Prostate gland (tissue), 2 donors: ENCODE measurements at regions not wholly inside any gene's neighbourhood (a gene's known extent, or its start where the extent isn't known, plus 50 kb on each side); places are given as distances from the start of the nearest gene placed in this dataset.

ENCODE experiments used
- DNase-seq: peaks from one replicate; pipeline ENCODE4 v3.0.0-alpha.2; 2019; ENCODE audit warnings: low spot score
- H3K27ac ChIP-seq, 2 donors: fragments of 200-600 bp; sonication (generic); 2 replicates each; pipeline ENCODE4 v1.5.1; 2017 to 2019
- H3K27me3 ChIP-seq: fragments of 200-600 bp; sonication (generic); replicated peaks from 2 replicates; pipeline ENCODE4 v1.5.1; 2019; ENCODE audit not compliant: insufficient read depth
- H3K36me3 ChIP-seq, 2 donors: fragments of 200-600 bp; sonication (generic); 1 replicate in 1 of 2; 2 replicates in 1 of 2; pipeline versions ENCODE4 v1.5.1 to v1.8.1; 2017 to 2019
- H3K4me1 ChIP-seq: fragments of 200-600 bp; sonication (generic); replicated peaks from 2 replicates; pipeline ENCODE4 v1.5.1; 2019
- H3K4me3 ChIP-seq, 2 donors: fragments of 200-600 bp; sonication (generic); 2 replicates each; pipeline ENCODE4 v1.5.1; 2017 to 2019
- H3K9me3 ChIP-seq: fragments of 200-600 bp; sonication (generic); 2 replicates; pipeline ENCODE4 v1.5.1; 2017
- CTCF ChIP-seq, 4 experiments: fragments of 200-600 bp in 2 of 4; fragments of 450-650 bp in 2 of 4; sonication (generic) in 2 of 4; IDR thresholded peaks; 1 replicate in 3 of 4; 2 replicates in 1 of 4; pipeline ENCODE4 v1.5.1; 2016 to 2019; ENCODE audit warnings: antibody characterized with exemption in 4 of 4, mild to moderate bottlenecking in 2 of 4, moderate library complexity in 2 of 4
- POLR2A ChIP-seq: fragments of 450-650 bp; IDR thresholded peaks from one replicate; pipeline ENCODE4 v1.6.1; 2016; ENCODE audit warnings: antibody characterized with exemption, mild to moderate bottlenecking
- POLR2AphosphoS5 ChIP-seq: sonication (generic); formaldehyde crosslinking; IDR thresholded peaks from one replicate; pipeline ENCODE4 v1.6.1; 2017; ENCODE audit warnings: antibody characterized with exemption
- WGBS: methylation state at CpG from one replicate; pipeline ENCODE4 v1.1.5; 2018; 5-methylcytosine and 5-hydroxymethylcytosine counted together
- intact Hi-C: fragments of 100-400 bp; cut with DNase I; formaldehyde crosslinking; loops from one replicate; pipeline ENCODE4 v1.14.2; 2022

DNA sequence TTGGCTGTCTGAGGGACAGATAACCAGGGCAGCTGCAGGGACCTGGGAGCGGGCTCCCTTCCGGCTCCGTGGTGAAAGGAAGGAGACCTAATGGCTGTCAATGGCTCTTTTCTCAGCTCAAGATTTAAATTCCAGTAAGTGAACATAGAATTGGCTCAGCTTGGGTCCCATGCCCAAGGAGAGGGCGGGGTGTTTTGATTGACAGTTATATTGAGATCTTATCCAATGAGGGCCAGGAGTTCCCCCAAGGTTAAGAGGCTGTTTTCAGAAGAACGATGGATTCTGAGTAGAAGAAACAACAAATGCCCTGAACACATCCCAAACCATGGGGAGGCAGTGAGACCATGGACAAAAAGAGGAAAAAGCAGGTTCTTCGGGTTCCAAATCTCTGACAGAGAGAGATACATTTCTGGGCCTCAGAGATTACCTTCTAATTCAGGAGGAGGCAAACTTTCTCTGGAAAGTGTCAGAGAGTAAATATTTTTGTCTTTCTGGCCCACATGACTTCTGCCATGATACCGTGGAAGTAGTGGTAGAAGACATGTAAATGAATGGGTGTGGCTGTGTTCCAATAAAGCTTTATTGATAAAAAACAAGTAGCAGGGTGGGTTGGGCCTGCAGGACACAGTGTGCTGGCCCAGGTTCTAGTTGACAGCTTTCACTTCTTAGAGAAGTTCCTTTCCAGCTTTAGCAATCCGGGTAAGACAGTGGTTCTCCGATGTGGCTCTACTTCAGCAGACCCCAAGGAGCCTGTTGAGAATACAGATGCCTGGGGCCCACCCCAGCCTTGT, 219.6 kb downstream of the RPS24 start:
- TF ChIP-seq POLR2A (no peak), CTCF (IDR thresholded peaks at IDR 0.05) (no peak), POLR2AphosphoS5 (no peak)
- H3K4me3 ChIP-seq, result no peak overlapping the region
- no peaks in the 10 kb centered on the region for H3K27me3 ChIP-seq
- no peaks in the 10 kb centered on the region for H3K4me1 ChIP-seq
- no peak for DNase-seq
- WGBS, result 79% methylated on average over 9 of the region's 9 CpGs
- intact Hi-C loops, result no loop called here
- no peak overlapping the region for H3K27ac ChIP-seq
- no peaks in the 10 kb centered on the region for H3K36me3 ChIP-seq
- H3K9me3 ChIP-seq, result no peaks in the 10 kb centered on the region

GRCh38 chr10:78254013-78254412, 220.3 kb downstream of the RPS24 start:
- Histone ChIP-seq H3K36me3 (no peaks in the 10 kb centered on the region), H3K27ac (no peak overlapping the region), H3K4me3 (no peak overlapping the region), H3K4me1 (no peaks in the 10 kb centered on the region), H3K9me3 (no peaks in the 10 kb centered on the region), H3K27me3 (no peaks in the 10 kb centered on the region)
- intact Hi-C loops, result no loop called here
- no peak for TF ChIP-seq POLR2A
- no peak for TF ChIP-seq POLR2AphosphoS5
- no peak for TF ChIP-seq CTCF (IDR thresholded peaks at IDR 0.05)
- no peak for DNase-seq
- WGBS, result 69% methylated on average over 3 of the region's 3 CpGs

- Histone ChIP-seq H3K9me3 (no peaks in the 10 kb centered on the region), H3K4me1 (no peaks in the 10 kb centered on the region), H3K27me3 (no peaks in the 10 kb centered on the region), H3K27ac (no peak overlapping the region), H3K36me3 (no peaks in the 10 kb centered on the region), H3K4me3 (no peak overlapping the region)
- intact Hi-C loops, result no loop called here
- WGBS, result 65% methylated on average over 3 of the region's 3 CpGs
- TF ChIP-seq CTCF (IDR thresholded peaks at IDR 0.05), result no peak
- TF ChIP-seq POLR2AphosphoS5, result no peak
- no peak for TF ChIP-seq POLR2A
- DNase-seq, result no peak
Measured at GRCh38 chr10:78255214-78255613, 221.6 kb downstream of the RPS24 start.

GRCh38 chr10:78255796-78256638, 222.4 kb downstream of the RPS24 start:
- H3K4me1 ChIP-seq, result no peaks in the 10 kb centered on the region
- no peaks in the 10 kb centered on the region for H3K36me3 ChIP-seq
- no peaks in the 10 kb centered on the region for H3K27me3 ChIP-seq
- WGBS, result 70% methylated on average over 9 of the region's 9 CpGs
- no peak overlapping the region for H3K4me3 ChIP-seq
- no peaks in the 10 kb centered on the region for H3K9me3 ChIP-seq
- TF ChIP-seq CTCF (IDR thresholded peaks at IDR 0.05) (no peak), POLR2AphosphoS5 (peak; percentile 67), POLR2A (no peak)
- DNase-seq, result no peak
- intact Hi-C loops, result no loop called here
- no peak overlapping the region for H3K27ac ChIP-seq
